ENCODE measurements at regions not wholly inside any gene's neighbourhood (a gene's known extent, or its start where the extent isn't known, plus 50 kb on each side); places are given as distances from the start of the nearest gene placed in this dataset.

DNA sequence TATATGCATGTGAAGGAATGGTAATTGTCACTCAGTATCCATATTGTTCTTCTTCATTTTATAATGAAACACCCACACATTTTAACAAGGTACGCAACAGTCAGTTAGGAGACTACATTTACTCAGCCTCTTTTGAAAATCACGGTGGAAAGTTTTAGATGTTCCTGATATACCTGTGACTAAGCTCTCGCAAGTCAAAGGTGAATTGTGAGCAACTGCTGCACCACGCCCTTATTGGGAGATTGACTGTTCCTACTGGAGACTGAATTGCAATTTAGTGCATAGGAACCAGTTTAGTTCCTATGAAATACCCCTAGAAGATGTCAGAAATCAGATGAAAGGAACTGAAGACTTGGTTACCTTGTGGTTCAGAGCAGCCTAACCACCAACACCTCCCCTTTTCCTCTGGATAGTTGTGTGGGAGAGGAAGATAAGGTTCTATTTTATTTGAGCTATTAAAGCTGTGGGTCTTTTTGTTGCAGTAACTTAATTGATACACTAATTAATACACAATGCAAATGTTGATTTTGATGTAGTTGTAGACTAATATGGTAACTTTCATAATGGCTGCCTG lies 1280.5 kb upstream of the CDH2 start:
- TF ChIP-seq, protein P1, sequence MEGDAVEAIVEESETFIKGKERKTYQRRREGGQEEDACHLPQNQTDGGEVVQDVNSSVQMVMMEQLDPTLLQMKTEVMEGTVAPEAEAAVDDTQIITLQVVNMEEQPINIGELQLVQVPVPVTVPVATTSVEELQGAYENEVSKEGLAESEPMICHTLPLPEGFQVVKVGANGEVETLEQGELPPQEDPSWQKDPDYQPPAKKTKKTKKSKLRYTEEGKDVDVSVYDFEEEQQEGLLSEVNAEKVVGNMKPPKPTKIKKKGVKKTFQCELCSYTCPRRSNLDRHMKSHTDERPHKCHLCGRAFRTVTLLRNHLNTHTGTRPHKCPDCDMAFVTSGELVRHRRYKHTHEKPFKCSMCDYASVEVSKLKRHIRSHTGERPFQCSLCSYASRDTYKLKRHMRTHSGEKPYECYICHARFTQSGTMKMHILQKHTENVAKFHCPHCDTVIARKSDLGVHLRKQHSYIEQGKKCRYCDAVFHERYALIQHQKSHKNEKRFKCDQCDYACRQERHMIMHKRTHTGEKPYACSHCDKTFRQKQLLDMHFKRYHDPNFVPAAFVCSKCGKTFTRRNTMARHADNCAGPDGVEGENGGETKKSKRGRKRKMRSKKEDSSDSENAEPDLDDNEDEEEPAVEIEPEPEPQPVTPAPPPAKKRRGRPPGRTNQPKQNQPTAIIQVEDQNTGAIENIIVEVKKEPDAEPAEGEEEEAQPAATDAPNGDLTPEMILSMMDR (IDR thresholded peaks at IDR 0.05 in 2 of 3, conservative IDR thresholded peaks at IDR 0.05 in 1 of 3; ENCODE audit: control insufficient read depth in 2 of 3, extremely low read depth in 1 of 3, insufficient read depth in 1 of 3, low read depth in 3 of 3, low read length in 3 of 3), result no peak
- TF ChIP-seq NBN (IDR thresholded peaks at IDR 0.05) (no peak), POLR2AphosphoS5 (IDR thresholded peaks at IDR 0.05; ENCODE audit: low read length) (no peak), ELK1 (IDR thresholded peaks at IDR 0.05; ENCODE audit: low read depth, low read length) (no peak), BHLHE40 (IDR thresholded peaks at IDR 0.05; ENCODE audit: borderline replicate concordance in 1 of 2, low read depth in 2 of 2, low read length in 1 of 2) (no peak), EP300 (IDR thresholded peaks at IDR 0.05; ENCODE audit: borderline replicate concordance in 1 of 2, control insufficient read depth in 1 of 2, low read depth in 2 of 2, low read length in 2 of 2) (no peak), ASH2L (IDR thresholded peaks at IDR 0.05; ENCODE audit: borderline replicate concordance, low read depth) (no peak), USF2 (IDR thresholded peaks at IDR 0.05; ENCODE audit: borderline replicate concordance, low read depth, low read length) (no peak), ATF3 (IDR thresholded peaks at IDR 0.05; ENCODE audit: borderline replicate concordance, extremely low read depth, low read depth, low read length) (no peak), EGR1 (IDR thresholded peaks at IDR 0.05; ENCODE audit: borderline replicate concordance in 1 of 2, low read depth in 2 of 2, low read length in 2 of 2) (no peak), CREM (IDR thresholded peaks at IDR 0.05; ENCODE audit: low read depth) (no peak), PML (IDR thresholded peaks at IDR 0.05; ENCODE audit: low read length) (no peak), MXI1 (IDR thresholded peaks at IDR 0.05; ENCODE audit: low read depth, low read length) (no peak)
- TF ChIP-seq, protein P2, sequence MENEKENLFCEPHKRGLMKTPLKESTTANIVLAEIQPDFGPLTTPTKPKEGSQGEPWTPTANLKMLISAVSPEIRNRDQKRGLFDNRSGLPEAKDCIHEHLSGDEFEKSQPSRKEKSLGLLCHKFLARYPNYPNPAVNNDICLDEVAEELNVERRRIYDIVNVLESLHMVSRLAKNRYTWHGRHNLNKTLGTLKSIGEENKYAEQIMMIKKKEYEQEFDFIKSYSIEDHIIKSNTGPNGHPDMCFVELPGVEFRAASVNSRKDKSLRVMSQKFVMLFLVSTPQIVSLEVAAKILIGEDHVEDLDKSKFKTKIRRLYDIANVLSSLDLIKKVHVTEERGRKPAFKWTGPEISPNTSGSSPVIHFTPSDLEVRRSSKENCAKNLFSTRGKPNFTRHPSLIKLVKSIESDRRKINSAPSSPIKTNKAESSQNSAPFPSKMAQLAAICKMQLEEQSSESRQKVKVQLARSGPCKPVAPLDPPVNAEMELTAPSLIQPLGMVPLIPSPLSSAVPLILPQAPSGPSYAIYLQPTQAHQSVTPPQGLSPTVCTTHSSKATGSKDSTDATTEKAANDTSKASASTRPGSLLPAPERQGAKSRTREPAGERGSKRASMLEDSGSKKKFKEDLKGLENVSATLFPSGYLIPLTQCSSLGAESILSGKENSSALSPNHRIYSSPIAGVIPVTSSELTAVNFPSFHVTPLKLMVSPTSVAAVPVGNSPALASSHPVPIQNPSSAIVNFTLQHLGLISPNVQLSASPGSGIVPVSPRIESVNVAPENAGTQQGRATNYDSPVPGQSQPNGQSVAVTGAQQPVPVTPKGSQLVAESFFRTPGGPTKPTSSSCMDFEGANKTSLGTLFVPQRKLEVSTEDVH (IDR thresholded peaks at IDR 0.05; ENCODE audit: low read depth, partially characterized antibody), result no peak
